KMS-11 (cell line): ENCODE measurements at regions not wholly inside any gene's neighbourhood (a gene's known extent, or its start where the extent isn't known, plus 50 kb on each side); places are given as distances from the start of the nearest gene placed in this dataset.

Experiments
- H2AFZ ChIP-seq: fragments of 200-600 bp; sonication (generic); 2 replicates; pipeline ENCODE4 v1.6.1; 2016; ENCODE audit warnings: antibody characterized with exemption, mixed run types, low read depth
- H3K27ac ChIP-seq: fragments of 200-600 bp; sonication (generic); 2 replicates; pipeline ENCODE4 v1.6.1; 2016; ENCODE audit warnings: mild to moderate bottlenecking, mixed run types
- H3K27me3 ChIP-seq: fragments of 200-600 bp; sonication (generic); 2 replicates; pipeline ENCODE4 v1.6.1; 2017; ENCODE audit warnings: mild to moderate bottlenecking, low read depth, mixed run types, moderate library complexity; ENCODE audit not compliant: insufficient read depth
- H3K36me3 ChIP-seq: fragments of 200-600 bp; sonication (generic); 2 replicates; pipeline ENCODE4 v1.6.1; 2017; ENCODE audit warnings: mild to moderate bottlenecking, mixed run types; ENCODE audit not compliant: insufficient read depth
- H3K4me1 ChIP-seq: fragments of 200-600 bp; sonication (generic); 2 replicates; pipeline ENCODE4 v1.6.1; 2016; ENCODE audit warnings: mild to moderate bottlenecking, low read depth, mixed run types; ENCODE audit not compliant: poor library complexity, severe bottlenecking
- H3K4me2 ChIP-seq: fragments of 200-600 bp; sonication (generic); 2 replicates; pipeline ENCODE4 v1.7.0; 2016; ENCODE audit warnings: mild to moderate bottlenecking, mixed run types
- H3K4me3 ChIP-seq: fragments of 200-600 bp; sonication (generic); IDR thresholded peaks from 2 replicates; pipeline ENCODE4 v1.6.1; 2017; ENCODE audit warnings: low read depth, low read length, mixed read lengths; ENCODE audit not compliant: insufficient read depth
- H3K79me2 ChIP-seq: fragments of 200-600 bp; sonication (generic); 2 replicates; pipeline ENCODE4 v1.6.1; 2016; ENCODE audit warnings: low read depth, mixed run types; ENCODE audit not compliant: insufficient read depth
- H3K9ac ChIP-seq: fragments of 200-600 bp; sonication (generic); 2 replicates; pipeline ENCODE4 v1.6.1; 2016; ENCODE audit warnings: mild to moderate bottlenecking, mixed run types
- H4K20me1 ChIP-seq: fragments of 200-600 bp; sonication (generic); 2 replicates; pipeline ENCODE4 v1.6.1; 2016; ENCODE audit warnings: mild to moderate bottlenecking, mixed run types; ENCODE audit not compliant: insufficient read depth
- CTCF ChIP-seq: fragments of 200-600 bp; sonication (generic); conservative IDR thresholded peaks from 2 replicates; pipeline ENCODE4 v1.6.1; 2017; ENCODE audit warnings: low read depth, mild to moderate bottlenecking, antibody characterized with exemption, low read length, moderate library complexity, mixed read lengths

- H3K4me3 ChIP-seq: no peak overlapping the region
- no peaks in the 10 kb centered on the region for H3K27me3 ChIP-seq
- H3K4me1 ChIP-seq: no peaks in the 10 kb centered on the region
- H2AFZ ChIP-seq: peak overlapping the region; percentile 7; the same call in 1 of the 2 replicates
- no peak for TF ChIP-seq CTCF
- no peak overlapping the region for H3K9ac ChIP-seq
- no peaks in the 10 kb centered on the region for H3K36me3 ChIP-seq
- H4K20me1 ChIP-seq: no peaks in the 10 kb centered on the region
- no peak overlapping the region for H3K27ac ChIP-seq
- no peak overlapping the region for H3K4me2 ChIP-seq
- H3K79me2 ChIP-seq: no peaks in the 10 kb centered on the region
These were observed 288.4 kb upstream of the RGS18 start for GRCh38 chr1:191869790-191870312.

GRCh38 chr1:191870490-191870889, 287.8 kb upstream of the RGS18 start:
- Histone ChIP-seq H3K4me2 (no peak overlapping the region), H3K36me3 (no peaks in the 10 kb centered on the region), H4K20me1 (no peaks in the 10 kb centered on the region), H3K79me2 (no peaks in the 10 kb centered on the region), H3K4me1 (no peaks in the 10 kb centered on the region), H3K9ac (no peak overlapping the region), H3K27ac (no peak overlapping the region), H3K4me3 (no peak overlapping the region), H2AFZ (peak overlapping the region; percentile 7; the same call in 1 of the 2 replicates), H3K27me3 (no peaks in the 10 kb centered on the region)
- no peak for TF ChIP-seq CTCF

GRCh38 chr1:191875994-191876393, 282.3 kb upstream of the RGS18 start:
- Histone ChIP-seq H3K79me2 (no peaks in the 10 kb centered on the region), H3K4me3 (no peak overlapping the region), H3K4me2 (no peak overlapping the region), H3K36me3 (no peaks in the 10 kb centered on the region), H3K4me1 (peaks cover 6% of the 10 kb centered on the region), H3K27me3 (no peaks in the 10 kb centered on the region), H4K20me1 (no peaks in the 10 kb centered on the region), H2AFZ (no peak overlapping the region), H3K27ac (no peak overlapping the region), H3K9ac (no peak overlapping the region)
- no peak for TF ChIP-seq CTCF

GRCh38 chr1:191876631-191877030, 281.6 kb upstream of the RGS18 start:
- no peaks in the 10 kb centered on the region for H3K79me2 ChIP-seq
- TF ChIP-seq CTCF: no peak
- 0 out of 2 replicates have a peak overlapping the region, but pooled peaks have one; percentile 1 for H3K4me2 ChIP-seq
- no peaks in the 10 kb centered on the region for H3K36me3 ChIP-seq
- H3K9ac ChIP-seq: no peak overlapping the region
- H2AFZ ChIP-seq: no peak overlapping the region
- no peaks in the 10 kb centered on the region for H3K27me3 ChIP-seq
- no peaks in the 10 kb centered on the region for H4K20me1 ChIP-seq
- H3K4me1 ChIP-seq: peaks cover 6% of the 10 kb centered on the region
- H3K27ac ChIP-seq: no peak overlapping the region
- H3K4me3 ChIP-seq: no peak overlapping the region
